Heart left ventricle (tissue), 13 donors: ENCODE measurements at regions not wholly inside any gene's neighbourhood (a gene's known extent, or its start where the extent isn't known, plus 50 kb on each side); places are given as distances from the start of the nearest gene placed in this dataset.

Experiments used
- POLR2A ChIP-seq, 2 donors: fragments of 450-650 bp; IDR thresholded peaks; one replicate each; pipeline ENCODE4 v1.6.1; 2017; ENCODE audit warnings: antibody characterized with exemption in 2 of 2, mild to moderate bottlenecking in 2 of 2, moderate library complexity in 2 of 2
- TF ChIP-seq, protein P1 (sequence below), 12 donors: fragments of 200-600 bp; sonication (generic) in 4 of 12; IDR thresholded peaks; one replicate each; pipeline versions ENCODE4 v1.5.0 to v1.8.0; 2018 to 2022; ENCODE audit warnings: antibody characterized with exemption in 12 of 12, mild to moderate bottlenecking in 5 of 12
- donor health status: ischemic (EF 13 %, LVEDD 7.1; RV severe dilation, severe dysfunction).
- donor health status: DM: no; HTN: yes; CAD: no.
- donor health status: DM: no; HTN: no; CAD: no.
- donor health status: ischemic (EF 25% LVEDD 6.9; RV normal size, moderate dysfunction).
- donor health status: ischemic (EF 25% LVEDD 5.7; RV mildly dilated, moderate dysfunction).
- donor health status: ischemic (EF 35%, LVEDD 5.7; RV mildly dilated, moderate dysfunction).
- donor health status: nonischemic (EF 11% LVEDD 7.7; RV severe dilation, severe dysfunction).
- donor health status: DM: yes; HTN: yes; CAD: no.
- donor health status: PGD.
- donor health status: ischemic (EF 29% LVEDD 5.4; RV normal size, mild dysfunction).
- donor health status: nonischemic (EF 23%, LVEDD 6.1; RV moderate dilation, normal function).

DNA sequence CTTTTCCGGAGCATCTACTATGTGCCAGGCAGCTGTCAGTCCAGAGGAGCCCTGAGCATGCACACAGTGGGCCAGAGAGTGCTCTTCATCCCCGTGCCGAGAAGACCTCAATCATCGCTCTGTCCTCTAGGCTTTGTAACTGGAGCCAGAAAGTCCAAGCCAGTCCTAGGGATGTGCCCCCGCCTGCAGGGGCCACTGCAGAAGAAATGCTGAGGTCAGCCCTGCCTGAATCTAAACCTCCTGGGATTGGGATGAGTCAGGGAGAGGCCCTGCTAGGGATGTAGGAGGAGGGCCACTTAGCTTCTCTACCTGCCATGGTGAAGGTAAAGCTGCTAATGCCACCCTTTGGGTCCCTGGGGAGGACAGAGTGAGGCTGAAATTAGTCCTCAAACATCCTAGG is 146.8 kb downstream of the CDC5L start:
- TF ChIP-seq, protein P1, sequence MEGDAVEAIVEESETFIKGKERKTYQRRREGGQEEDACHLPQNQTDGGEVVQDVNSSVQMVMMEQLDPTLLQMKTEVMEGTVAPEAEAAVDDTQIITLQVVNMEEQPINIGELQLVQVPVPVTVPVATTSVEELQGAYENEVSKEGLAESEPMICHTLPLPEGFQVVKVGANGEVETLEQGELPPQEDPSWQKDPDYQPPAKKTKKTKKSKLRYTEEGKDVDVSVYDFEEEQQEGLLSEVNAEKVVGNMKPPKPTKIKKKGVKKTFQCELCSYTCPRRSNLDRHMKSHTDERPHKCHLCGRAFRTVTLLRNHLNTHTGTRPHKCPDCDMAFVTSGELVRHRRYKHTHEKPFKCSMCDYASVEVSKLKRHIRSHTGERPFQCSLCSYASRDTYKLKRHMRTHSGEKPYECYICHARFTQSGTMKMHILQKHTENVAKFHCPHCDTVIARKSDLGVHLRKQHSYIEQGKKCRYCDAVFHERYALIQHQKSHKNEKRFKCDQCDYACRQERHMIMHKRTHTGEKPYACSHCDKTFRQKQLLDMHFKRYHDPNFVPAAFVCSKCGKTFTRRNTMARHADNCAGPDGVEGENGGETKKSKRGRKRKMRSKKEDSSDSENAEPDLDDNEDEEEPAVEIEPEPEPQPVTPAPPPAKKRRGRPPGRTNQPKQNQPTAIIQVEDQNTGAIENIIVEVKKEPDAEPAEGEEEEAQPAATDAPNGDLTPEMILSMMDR (IDR thresholded peaks at IDR 0.05): no peak
- TF ChIP-seq POLR2A (IDR thresholded peaks at IDR 0.05): no peak
